Glomerular visceral epithelial cell (primary cell): ENCODE measurements at regions not wholly inside any gene's neighbourhood (a gene's known extent, or its start where the extent isn't known, plus 50 kb on each side); places are given as distances from the start of the nearest gene placed in this dataset.

ENCODE experiments used
- DNase-seq: peaks from one replicate; pipeline ENCODE4 v3.0.0-alpha.2; 2016; ENCODE audit errors: extremely low spot score

DNA sequence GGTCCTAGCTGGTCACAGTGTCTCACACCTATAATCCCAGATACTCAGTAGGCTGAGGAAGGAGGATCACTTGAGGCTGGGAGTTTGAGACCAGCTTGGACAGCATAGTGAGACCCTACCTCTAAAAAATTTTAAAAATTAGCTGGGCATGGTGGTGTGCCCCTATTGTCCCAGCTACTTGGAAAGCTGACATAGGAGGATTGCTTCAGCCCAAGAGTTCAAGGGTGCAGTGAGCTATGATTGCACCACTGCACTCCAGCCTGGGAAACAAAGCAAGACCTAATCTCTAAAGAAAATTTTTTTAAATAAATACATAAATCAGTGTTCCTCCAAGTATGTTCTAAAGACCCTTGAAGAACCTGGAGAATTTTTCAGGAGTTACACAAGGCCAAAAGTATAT, 50.6 kb upstream of the GNAO1 start:
- DNase-seq: no peak

DNA sequence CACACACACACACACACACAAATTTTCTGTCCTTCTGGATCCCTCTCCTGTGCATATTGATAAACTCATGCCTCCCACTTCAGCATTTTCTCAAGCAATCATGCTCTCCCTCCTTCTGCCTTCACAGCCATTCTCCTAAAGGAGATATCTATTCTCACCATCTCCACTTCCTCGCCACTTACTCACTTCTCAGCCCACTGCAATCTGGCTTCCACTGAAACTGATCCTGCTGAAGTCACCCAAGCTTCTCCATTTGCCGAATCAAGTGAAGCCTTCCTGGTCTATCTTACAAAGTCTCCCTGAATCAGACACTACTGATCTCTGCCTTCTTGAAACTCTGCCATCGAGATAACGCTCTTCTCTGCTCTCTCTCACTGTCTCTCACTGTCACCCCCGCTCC, 54.0 kb upstream of the GNAO1 start:
- DNase-seq: no peak

DNA sequence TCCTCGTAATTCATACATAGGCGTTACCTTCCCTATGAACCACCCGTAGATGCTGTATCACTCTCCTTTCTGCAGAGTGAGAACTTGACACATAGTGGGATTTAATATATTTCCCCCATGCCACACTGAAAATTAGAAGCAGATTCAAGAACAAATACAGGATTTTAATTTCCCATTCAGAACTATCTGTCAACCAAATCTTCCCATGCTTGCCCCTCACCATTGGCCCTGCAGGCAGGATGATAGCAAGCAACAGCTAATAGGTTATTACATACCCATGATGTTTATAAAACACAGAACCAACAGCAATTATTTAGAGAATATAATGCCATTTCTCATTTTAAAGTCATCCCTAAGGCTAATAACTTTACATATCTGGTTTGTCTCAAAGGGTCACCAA, 55.0 kb upstream of the GNAO1 start:
- no peak for DNase-seq

DNA sequence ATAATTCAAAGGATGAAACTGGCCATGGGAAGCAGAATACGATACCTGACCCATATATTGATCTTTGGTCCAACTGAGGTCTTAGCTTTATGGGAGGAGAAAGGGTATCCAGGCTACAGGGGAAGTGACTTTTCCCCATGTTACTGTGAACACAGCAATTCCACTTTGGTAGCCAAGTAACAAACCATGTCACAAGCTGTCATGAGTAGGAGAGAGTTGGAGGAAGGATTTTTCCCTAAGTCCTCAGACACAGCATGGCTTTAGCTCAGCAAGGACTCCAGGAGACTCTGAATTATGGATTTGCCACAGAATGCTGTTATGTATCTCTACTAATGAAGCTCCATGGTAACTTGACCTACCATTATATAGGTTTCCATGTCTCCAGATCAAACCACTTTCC, 56.5 kb upstream of the GNAO1 start:
- no peak for DNase-seq

DNA sequence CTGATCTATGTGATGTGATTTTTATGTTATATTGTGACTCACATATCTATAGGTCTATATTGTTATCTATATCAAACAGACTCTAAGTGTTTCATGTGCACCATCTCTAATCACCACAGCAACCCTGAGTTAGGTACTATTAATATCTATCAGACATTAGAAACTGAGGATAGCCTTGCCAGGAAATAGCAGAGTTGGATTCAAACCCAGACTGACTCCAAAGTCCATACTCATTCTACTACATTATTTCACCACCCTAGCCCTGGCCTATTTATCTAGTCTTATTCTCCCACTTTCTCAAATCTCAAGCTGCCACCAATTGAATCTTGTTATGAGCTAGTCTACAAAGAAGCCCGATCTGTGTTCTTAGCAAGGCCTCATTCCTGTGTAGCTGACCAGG, 65.4 kb upstream of the GNAO1 start:
- no peak for DNase-seq

DNA sequence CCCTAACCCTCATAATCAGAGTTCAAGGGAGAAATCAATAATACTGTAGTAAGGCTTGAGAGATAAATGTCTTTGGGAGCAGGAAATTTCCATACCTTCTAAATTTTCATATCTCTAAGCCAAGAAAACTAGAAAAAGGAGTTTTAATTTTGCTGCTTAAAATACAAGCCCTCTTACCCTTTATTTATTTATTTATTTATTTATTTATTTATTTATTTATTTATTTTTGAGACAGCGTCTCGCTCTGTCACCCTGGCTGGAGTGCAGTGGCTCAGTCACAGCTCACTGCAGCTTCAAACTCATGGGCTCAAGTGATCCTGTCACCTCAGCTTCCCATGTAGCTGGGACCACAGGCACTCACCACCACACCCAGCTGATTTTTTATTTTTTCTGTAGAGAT, 69.0 kb upstream of the GNAO1 start:
- DNase-seq: no peak

DNA sequence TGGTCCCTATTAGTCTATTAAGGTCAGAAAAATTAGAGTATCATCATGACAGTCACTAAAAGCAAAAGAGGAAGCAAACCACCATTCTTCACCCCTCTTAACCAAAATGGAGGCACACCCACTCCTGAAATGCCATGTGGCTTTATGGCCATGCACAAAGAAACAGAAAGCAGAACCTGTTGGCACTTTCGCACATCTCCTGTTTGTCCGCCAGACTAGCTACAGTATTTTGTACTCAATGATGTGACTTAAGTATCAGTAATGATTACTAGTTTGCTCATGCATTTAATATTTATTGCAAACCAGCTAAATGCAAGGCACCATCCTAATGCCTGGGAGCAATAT, 70.2 kb upstream of the GNAO1 start:
- DNase-seq: no peak

DNA sequence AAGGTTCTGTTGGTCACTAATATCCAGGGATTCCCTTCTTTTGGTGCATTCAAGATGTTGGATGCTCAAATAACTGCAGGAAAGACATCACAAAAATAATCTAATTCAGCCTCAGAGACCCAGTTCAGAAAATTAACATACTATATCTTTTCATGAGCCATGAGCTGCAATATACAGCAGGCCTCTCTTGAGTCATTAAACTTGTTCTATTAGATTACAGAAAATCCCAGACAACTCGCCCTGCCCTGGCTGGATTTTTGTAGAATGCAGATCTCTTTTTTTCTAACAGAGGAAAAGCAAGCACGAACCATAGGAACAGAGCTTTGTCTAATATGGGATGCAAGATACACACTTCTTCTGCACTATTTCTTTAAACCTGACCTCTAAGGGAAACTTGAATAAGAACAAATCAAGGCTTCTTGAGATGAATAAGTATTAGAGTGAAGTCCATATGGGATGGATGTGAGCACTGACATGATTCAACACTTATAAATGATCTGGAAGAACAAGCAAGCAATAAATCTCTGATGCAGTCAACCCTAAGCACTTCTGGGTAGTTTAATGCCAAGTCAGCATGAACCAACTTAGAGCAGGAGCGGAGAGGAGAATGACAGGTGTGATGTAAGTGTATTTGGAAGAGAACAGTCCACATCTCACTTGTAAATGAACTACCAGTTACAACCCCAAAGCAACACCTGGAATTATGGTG, 70.7 kb upstream of the GNAO1 start:
- DNase-seq: no peak

DNA sequence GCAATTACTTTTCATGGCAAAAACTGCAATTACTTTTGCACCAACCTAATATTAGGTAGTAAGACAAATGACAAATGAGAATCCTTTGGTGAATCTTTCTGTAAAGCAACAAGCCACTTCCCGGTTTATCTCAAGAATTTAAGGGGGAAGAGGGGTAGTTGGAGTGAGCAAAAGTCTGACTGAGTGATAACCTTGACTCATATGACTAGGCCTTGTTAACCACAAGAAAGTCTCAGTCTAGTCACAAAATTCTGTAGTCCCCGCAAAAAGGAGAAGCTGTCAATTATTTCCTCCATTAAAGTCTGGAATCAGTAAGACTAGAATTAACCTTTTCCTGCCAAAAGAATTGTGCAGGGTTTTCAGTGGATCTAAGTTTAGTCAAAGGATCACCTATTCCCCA, 72.2 kb upstream of the GNAO1 start:
- DNase-seq: no peak

DNA sequence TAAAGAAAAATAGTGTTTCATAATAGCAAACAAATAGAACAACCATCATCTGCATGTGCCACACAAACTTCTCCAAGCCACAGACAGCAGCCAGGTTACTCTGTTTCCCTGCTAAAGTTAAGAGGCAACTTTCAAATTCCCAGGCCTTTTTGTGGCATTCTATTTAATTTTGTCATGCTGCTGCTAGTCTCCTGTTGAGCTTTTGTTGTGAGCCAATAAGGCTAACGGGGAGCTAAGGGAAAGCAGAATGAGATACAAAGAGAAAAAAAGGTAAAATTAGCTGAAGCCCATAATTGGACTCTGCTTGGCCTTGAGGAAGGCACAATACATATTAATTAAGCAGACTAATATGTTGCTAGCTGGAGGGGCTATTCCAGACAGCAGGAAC, 74.7 kb upstream of the GNAO1 start:
- DNase-seq: no peak

DNA sequence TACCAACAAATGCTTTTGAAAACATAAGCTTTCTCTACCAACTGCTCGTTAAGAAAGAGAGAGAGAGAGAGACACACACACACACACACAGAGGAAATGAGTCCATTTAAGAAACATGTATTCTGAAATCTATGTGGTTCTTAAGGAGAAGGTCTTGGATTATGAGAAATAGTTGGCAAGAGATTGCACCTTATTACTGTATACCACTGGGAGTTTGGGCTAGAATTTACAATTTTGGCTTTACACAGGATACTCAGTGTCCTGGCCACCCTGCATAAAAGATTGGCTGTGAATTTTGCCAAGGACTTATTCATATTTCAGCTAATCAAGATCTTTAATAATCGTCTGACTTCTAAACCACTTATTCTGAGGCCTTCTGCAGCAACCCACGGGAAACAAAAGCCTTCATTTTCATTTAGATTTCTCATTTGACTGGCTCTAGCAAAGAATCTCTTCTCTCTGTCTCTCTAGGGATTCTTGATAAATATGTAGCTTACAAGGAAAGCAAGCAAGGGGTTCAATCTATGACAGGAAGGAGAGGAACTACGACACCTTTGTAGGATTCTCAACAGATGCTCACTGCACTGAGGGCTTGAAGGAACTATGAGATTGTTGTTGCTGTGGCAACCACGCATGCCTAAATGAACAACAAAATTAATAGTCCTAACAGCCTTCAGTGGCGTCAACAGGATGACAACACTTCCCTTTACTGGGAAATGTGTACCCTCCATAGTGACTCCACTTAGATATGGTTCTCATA, 75.3 kb upstream of the GNAO1 start:
- no peak for DNase-seq

DNA sequence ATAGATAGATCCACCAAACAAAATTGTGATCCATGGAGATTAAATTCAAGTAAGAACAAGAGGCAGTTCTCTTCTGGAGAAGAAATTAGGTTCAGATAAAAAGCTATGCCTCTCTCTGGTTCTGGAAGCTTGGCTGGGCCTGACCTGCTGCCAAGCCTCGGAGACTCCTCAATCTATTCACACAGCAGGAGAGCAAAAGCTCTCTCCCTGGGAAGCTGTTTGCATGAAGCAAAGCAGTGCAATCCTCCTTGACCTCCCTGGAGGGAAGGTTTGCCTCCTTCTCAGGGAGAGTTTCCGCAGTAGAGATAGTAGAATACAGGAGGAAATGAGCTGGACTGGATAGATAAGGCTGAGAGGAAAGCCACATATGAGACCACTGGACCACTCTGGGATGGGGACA, 78.1 kb upstream of the GNAO1 start:
- DNase-seq: no peak

DNA sequence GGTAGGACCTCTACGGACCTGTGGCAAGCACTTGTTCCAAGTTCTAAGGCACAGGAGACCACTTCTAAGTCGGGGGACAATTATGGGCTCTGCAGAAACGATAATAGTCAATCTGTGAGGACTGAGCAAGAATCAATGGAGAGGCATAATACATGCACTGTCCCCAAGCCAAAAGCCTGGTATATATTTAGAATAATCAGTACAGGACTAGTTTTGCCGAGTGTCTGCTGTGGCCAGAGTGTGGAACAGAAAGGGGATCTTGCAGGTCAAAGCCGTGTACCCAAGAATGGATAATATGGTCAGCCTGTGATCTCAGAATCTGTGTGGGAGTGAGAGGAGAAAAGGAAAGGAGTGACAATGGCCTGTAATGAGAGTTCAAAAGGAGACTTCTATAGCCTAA, 80.2 kb upstream of the GNAO1 start:
- DNase-seq: no peak

DNA sequence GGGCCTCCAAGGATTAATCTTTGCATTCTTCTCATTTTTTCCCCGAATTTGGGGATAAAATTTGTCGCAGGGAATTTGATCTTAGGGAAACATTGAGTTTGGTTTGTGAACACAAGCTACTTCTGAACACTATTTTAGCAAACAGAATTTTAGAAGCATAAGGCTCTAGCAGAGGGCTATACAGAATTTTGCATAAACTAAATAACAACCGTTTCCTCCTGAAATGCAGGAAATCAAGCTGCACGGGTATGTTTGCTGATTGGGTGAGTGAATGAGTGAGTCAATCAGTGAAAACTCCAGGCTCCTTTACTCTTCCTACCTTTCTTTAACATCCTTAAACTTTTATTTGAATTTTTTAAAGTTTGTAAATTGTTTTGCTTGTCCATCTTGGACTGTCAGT, 81.3 kb upstream of the GNAO1 start:
- DNase-seq: no peak

DNA sequence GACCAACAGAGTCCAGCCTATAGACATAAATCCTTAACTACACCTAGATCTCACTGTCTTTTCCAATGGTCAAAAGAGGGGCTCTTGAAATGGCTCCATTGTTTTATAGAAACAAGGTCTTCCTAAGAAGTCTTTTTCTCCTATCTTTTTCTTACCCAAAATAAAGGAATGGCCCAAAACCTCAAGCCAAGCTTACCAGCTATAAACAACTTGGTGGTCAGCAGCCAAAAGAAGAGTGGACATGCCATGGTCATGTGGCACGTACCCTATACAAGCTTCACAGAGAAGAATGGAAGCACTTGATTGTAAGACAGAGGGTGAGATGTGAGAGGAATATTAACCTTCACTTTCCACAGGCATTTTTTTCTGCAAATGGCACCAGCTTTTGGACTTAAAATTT, 82.1 kb upstream of the GNAO1 start:
- no peak for DNase-seq

DNA sequence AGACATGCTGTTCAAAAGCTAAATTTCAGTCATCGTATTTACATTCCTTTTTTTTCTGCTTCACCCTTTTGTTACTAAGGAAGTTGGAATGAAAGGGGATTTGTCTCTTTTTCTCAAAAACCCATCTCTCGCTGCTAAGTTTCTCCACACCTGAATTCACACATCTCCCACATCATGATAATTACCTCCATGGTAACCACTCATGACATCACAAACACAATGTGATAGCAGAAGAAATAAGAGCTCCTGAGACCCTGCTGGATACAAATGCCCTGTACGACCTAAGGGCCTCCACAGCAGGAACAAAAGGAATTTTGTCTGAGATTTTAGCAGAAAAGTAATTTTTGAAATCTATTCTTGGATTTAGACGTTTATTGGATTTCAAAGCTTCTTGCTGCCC, 82.6 kb upstream of the GNAO1 start:
- no peak for DNase-seq

DNA sequence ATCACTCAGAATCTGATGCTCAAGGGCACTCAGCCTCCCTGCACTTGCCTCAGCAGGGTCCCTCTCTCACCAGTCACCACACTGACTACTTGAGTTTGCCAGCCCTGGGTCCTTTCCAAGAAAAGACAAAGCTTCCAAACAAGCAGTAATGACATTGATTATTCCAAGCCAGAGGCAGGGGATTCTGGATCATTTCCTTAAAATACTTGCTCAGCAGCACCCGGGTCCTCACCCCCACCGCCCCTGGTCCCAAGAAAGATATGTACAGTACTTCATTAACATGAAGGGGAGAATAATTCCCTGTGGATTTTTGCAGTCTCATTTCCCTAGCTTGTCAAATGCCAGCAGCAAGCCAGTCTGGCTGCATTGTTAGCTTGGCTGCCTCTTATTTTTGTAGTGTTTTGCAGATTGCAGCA, 83.2 kb upstream of the GNAO1 start:
- no peak for DNase-seq

DNA sequence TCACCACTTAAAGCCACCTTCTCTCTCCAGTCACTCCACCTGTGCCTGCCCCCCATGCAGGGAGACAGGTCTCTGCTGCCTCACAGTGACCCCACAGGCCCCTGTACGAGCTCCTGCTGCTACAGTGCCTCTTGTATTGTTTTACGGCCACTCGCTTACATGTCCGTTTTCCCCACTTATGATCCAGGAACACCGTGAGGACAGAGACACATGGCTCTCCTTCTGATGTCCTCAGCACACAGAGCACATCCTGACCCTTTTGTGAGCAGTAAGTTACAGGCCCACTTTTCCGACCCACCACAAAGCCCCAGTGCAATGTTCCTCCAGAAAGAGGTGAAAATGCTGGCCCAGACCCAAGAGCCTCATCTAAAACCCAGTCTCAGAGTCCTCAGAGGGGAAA, 84.8 kb upstream of the GNAO1 start:
- DNase-seq: no peak

DNA sequence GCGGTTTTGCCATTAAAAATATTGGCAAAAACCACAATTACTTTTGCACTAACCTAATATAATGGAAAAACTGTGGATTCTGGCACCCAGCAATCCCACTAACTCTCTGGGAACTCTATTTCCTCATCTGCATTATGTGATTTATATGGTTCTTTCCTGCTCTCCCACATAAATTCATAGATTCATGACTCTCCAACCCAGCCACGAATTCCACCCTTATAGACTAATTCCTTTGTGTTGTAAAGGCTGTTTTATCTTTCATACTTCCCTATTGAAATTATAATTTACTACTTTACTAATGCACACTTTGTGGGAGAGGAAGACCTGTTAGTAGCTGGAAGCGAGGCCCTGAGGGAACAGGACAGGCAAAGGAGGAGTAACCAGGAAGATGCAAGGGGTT, 88.4 kb upstream of the GNAO1 start:
- DNase-seq: no peak

DNA sequence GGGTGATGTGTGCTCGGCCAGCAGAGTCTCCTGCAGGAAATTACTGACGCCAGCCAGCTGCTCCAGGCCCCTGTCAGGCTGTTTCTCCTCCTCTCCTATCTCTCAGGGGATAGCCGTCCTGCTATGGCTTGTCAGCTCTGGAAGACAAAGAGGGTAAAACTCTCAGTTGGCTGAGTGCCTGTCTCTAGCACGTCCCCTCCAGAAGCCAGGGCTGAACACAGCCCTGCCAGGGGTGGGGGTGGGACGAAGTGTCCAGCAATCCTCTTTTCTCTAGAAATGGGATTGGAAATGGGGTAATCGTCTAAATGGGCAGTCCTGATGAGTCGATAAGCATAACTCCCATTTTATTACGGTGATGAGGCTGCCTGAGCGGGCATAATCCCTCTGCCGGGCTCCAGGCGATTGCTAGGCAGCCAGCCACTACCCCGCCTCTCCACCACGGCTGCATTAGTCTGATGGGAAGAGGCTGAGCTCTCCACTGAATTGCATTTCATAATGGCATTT, 89.1 kb upstream of the GNAO1 start:
- no peak for DNase-seq

DNA sequence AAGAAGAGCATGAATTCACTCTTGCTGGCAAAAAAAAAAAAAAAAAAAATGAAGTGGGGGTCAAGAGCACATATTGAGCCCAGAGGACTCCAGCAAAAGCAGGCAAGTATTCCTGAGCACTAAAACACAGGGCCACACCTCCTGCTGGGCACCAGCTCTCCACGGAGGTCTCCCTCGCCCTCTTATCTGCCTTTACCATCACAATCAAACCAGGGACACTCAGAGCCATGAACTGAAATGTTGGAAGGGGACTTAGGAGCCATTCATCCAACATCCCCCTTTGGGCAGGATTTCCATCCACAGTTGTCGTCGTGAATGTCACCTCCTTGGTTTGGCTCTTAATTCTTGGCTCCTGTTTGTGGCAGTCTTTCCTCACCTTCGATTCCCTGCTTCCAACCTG, 89.8 kb upstream of the GNAO1 start:
- no peak for DNase-seq

DNA sequence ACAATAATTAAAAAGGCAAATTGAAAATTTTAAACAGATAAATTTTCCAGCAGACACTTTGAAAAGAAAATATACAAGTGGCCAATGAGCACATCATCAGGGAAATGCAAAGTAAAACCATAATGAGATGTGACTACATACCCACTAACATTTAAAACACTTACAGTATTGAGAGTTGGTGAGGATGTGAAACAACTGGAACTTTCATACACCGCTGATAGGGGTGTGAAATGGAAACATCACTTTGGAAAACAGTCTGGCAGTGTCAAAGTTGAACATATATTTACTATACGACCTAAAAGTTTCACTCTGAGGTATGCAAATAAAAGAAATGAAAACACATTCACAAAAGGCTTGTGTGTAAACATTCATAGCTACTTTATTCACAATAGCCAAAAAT, 94.0 kb upstream of the GNAO1 start:
- DNase-seq: no peak

DNA sequence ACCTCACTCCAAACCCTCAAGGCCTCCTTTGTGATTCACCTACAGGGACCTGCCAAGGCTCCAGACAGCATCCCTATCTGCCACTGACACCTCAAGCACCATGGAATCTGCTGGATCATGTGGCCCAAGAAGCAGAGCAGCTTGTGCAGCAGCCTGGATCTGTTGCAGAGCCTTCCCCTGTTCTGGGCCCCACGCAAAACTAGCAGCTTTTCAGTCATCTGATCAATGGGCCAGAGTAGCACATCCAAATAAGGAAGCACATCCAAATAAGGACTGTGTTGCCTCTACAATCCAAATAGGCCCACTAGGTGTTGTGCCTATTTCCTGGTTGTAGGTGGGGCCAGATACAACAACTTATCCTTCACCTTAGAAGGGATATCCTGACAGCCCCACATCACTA, 97.1 kb upstream of the GNAO1 start:
- DNase-seq: no peak

DNA sequence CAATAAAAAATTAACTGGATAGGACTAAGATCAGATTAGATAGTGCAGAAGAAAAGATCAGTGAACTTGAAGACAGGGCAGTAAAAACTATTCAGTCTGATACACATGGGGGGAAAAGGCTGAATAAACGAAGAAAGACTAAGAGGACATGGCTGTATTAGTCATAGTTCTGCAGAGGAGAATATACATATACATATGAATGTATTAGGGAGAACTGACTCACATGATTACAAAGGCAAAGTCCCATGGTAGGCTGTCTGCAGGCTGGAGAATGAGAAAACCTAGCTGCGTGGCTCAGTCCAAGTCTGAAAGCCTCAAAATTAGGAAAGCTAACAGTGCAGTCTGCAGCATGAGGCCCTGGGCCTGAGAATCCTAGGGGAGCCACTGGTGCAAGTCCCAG, 98.2 kb upstream of the GNAO1 start:
- no peak for DNase-seq
